Activated CD8-positive, alpha-beta memory T cell treated with anti-CD3 and anti-CD28 coated beads for 4 hours (primary cell): ENCODE measurements at regions not wholly inside any gene's neighbourhood (a gene's known extent, or its start where the extent isn't known, plus 50 kb on each side); places are given as distances from the start of the nearest gene placed in this dataset.
"Not testable (repeated sequence)": the region's sequence is repeated elsewhere in the genome, so short reads cannot be mapped to it uniquely, and the experiment has no call there.

Source experiments
- DNase-seq, 2 donors: peaks; one replicate each; pipeline ENCODE4 v3.0.0-alpha.2; 2020; ENCODE audit warnings: low read depth in 2 of 2

DNA sequence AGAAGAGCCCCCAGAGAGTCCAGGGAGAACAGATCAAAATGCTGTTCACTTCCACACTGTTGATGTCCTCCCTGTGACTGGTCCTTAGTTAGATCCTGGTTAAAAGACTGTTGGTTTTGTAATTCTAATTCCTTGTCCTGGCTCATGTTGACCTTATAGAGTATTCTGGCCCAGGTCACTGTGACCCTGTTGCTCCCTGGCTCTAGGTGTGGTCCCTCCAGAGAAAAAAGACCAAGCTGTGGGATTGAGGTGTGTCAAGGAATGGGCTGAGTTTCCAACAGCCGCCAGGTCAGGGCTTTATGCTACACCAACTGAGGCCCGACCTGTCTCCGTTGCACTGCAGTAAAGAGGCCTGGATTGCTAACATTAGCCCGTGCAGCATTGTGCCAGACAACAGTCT lies 241.0 kb upstream of the MSX2 start:
- no peak for DNase-seq

DNA sequence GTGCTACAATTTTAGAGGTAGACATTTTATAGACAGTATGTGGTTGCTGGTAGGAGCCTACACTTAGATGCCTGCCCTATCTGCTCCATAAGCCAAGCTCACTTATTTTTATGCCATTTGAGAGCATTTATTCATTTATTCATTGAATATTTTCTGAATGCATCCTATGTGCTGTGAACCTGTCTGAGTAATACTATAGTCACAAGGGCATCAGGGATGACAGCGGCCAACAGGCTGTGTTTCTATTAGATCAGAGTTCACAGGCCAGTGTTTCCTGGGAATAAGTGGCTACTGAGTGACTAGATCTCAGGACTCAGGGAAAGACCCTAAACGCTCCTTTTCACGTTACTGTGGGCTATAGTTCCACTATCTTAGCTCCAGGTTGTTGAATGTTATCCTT lies 235.2 kb upstream of the MSX2 start:
- no peak for DNase-seq

DNA sequence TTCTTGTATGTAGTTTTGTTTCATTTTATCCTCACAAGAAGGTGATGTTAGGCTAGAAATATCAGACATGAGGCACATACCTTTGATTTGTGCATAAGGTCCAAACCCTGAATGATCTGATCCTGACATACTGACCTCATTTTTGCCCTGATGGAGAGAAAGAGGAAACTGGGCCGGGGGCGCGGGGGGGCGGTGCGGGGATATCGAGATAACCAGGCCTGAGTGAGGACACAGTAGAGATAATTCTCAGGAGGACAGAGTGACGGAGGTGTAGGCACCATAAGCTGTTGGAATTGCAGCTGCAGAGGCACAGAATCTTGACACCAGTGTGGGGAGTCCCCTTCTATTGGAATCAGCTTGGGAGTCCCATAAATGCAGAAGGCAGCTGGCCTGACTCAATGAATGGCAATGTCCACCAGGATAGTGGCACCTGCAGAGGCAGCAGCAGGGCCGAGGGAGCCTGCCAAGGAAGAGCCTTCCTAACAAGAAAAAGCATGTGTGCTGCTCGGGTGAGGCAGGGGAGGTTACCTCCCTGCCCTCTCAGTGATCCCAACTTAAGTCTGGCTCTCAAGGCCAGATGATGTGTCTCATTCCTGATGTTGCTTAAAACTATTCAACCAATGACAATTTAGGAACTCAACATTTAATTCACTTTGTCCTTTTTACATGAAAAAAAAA lies 234.3 kb upstream of the MSX2 start:
- no peak for DNase-seq

DNA sequence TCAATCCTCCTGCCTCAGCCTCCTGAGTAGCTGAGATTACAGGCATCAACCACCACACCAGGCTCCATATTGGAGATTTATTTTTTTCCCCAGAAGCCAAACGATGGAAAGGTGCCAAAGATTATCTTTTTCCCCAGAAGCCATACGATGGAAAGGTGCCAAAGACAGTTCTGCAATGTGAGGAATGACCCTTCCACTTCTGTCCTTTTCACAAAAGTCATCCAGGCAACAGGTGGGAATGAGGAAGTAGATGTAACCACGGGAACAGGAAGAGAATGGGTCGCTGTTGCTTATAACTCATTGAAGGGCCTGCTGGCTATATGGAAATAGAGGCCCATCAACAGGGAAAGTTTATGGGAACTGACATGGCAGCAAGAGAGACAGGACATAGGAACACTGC lies 233.7 kb upstream of the MSX2 start:
- DNase-seq, result no peak

DNA sequence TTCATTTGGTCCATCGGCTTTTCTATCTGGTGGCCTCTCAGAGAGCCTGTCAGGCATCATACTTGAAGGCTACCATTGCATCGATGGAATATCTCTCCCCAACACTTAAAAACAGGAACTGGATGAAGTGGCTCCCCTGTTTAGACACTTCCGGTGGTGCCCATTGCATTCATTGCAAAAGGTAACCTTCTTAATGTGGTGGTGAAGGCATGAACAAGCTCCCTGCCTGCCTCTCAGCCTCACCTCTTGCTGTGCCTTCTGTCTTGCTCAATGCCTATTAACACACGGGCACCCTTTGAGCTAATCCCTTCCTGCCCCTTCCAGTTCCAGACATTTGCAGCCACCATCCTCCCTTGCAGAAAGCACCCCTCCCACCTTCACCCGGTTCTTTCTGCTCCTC lies 233.1 kb upstream of the MSX2 start:
- DNase-seq, result no peak

DNA sequence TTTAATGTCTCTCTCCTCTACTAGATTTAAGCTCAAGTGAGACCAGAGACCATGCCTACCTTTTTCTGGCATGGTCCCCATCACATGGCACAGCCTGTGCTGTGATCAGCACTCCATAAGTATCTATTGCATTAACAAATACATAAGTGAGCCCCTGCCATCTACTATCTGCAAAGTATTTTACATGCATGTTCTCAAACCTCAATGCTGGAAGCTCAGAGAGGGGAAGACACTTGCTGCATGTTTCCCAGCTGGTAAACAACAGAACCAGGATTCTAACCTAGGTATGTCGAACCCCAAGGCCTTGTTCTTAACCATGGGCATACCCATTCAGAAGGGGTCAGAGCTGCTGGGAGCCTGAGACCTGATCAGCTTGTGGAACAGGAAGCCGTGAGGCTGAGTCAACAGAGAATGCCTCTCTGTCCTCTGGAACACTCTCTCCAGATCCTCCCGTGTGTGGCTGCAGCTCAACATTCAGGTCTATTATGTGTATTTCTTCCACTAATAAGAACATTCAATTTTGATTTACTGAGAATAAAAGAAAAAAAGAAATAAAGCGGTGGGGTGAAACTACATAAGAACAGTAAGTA lies 232.5 kb upstream of the MSX2 start:
- no peak for DNase-seq

DNA sequence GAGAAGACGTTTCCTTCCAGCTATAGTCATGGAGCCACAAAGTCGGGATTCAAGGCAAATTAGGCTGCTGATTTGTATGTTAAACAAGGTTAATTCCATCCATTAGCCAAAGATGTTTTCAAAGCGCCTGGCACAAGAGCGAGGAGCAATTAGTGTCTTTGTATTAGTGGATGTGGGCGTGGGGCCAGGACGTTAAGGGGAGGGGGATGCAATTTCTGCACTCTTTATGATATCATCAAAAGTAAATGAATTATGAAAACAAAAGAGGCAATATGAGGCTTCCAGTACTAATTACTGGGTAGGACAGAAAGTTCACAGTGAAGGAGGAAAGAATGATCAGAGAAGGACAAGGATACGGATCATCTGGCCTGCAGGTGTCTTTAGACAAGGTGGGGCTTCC lies 230.9 kb upstream of the MSX2 start:
- no peak for DNase-seq

DNA sequence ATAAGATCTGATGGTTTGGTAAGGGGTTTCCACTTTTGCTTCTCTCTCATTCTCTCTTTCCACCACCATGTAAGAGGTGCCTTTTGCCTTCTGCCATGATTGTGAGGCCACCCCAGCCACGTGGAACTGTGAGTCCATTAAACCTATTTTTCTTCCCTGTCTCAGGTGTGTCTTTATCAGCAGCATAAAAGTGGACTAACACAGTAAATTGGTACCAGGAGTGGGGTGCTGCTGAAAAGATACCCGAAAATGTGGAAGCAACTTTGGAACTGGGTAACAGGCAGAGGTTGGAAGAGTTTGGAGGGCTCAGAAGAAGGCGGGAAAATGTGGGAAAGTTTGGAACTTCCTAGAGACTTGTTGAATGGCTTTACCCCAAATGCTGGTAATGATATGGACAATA lies 226.4 kb upstream of the MSX2 start:
- DNase-seq, result not testable (repeated sequence)

DNA sequence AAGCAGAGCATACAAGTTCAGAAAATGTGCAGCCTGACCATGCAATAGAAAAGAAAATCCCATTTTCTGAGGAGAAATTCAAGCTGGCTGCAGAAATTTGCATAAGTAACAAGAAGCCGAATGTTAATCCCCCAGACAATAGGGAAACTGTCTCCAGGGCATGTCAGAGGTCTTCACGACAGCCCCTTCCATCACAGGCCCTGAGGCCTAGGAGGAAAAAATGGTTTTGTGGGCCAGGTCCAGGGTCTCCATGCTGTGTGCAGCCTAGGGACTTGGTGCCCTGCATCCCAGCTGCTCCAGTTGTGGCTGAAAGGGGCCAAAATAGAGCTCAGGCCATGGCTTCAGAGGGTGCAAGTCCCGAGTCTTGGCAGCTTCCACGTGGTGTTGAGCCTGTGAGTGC lies 225.8 kb upstream of the MSX2 start:
- not testable (repeated sequence) for DNase-seq

DNA sequence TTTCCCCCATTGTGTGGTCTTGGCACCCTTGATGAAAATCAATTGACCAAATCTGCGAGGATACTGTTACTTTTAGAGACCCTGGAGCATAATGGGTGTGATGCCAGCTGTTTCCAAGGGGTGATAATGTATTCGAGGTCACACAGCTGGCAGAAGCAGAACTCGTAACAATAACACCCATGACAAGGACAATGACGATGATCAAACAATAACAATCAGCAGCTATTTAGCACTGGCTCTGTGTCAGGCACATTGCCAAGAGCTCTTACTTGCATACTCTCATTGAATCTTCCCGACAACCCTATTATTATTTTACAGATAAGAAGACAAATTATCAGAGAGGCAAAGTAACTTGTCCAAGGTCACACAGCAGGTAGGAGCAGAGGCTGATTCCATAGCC lies 223.7 kb upstream of the MSX2 start:
- no peak for DNase-seq

DNA sequence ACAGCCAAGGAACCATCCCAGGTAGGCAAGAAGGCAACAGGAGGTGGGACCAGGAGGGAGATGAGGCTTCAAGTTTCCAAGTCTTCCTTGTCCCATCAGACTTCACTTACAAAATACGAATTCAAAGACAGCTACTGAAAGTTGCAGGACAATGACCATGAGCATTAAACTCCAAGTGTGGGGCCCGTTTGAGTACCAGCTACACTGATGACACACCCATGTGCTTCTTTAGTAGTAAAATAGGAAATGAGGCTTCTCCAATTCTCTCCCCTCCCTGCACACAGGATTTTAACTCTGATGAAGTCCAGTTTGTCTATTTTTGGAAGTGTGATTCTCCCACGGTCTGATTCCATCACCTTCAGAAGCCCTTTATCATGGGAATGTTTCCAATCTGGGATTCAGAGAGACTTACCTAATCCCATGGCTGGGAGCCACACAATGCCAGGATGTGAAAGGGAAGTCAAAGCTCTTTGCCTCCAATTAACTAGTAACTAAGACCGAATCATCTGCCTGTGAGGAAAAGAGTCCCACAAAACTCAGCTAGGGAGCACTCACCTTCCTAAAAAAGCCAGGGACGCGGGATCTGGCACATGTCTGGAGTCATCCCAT lies 222.8 kb upstream of the MSX2 start:
- DNase-seq, result no peak

DNA sequence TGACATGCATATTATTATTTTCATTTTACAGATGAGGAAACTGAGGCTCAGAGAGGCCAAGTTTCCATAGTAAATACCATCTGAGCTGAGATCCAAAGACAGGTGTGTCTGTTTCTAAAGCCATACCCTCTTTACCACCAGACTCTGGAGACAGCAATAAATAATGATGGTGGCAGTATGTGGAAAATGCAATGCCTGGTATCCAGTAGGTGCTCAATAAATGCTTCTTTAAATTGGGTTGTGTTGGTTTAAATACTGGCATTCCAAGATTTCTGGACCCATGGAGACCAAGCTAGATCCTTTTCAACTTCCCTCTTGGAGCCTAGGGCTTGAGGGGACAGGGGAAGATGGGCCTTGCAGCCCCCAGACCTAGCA lies 221.3 kb upstream of the MSX2 start:
- no peak for DNase-seq

DNA sequence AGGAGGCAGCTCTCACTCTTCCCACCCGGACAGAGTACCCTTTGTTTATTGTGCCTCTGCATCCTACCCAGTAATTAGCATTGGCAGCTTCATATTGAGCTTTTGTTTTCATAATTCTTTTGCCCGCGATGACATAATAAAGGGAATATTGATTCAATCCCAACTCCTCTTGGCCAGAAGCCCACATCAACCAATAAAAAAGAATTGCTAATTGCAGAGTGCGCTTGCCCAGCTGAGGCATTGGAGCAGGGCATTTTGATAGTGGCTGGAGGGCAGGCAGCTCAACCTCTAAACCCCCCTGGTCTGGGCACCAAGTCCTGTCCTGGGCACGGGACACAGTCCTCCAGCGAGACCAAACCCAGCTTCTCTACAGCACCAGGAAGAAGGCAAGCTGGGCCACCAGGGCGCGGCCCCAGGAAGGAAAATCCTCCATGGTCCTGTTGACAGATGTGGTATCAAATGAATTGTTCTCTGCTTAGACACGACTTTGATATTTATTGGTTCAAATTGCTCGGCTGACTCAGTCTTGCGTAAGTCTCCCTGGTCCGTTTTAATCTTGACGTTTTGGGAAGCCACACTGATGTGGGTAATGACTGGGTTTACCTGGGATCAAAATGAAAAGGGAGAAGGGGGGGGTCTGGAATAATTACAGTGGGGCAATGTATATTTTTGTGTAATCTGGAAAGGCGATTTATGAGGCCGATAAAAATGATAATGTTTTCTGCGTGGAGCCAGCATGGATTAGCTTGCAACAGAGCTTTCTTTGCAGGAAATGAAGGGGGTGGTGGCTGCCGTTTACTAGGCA lies 220.7 kb upstream of the MSX2 start:
- no peak for DNase-seq

DNA sequence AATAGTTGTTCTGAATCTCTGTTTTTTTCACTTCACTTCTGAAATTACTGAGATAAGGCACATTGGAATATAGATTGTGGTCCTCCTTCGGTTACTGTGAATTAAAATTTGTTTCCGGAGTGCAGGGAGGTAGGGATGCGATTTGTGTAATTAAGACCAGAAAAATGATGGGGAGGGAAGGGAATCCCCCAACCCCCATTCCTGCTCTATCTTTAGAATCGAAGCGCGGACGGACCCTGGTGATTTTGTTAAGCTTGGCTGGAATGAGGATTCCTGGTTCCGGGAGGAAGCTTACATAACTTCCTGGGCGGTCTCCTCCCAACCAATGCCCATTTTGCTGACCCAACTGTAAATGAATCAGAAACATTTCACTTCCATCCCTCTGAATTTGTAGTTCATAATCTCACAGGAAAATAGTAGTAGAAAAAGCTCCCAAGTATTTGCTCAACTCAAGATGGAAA lies 220.1 kb upstream of the MSX2 start:
- DNase-seq, result no peak

DNA sequence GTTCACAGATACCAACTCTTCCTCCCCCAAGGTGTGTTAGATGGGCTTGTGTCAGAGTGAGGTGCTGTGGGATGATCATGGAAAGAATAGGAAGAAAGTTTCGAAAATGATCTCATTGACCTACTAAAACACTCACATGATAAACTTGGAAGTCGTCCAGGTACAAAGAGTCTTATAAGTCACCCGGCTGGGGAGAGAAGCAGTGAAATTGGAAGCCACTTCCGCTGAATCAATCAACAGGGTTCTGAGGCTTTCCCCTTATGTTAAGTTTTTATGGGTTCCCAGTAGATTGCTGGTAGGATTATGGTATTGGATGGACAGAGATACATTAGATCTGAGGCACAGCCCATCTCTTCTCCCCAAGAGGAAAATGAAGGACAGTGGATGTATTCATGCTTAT lies 218.8 kb upstream of the MSX2 start:
- DNase-seq, result no peak

DNA sequence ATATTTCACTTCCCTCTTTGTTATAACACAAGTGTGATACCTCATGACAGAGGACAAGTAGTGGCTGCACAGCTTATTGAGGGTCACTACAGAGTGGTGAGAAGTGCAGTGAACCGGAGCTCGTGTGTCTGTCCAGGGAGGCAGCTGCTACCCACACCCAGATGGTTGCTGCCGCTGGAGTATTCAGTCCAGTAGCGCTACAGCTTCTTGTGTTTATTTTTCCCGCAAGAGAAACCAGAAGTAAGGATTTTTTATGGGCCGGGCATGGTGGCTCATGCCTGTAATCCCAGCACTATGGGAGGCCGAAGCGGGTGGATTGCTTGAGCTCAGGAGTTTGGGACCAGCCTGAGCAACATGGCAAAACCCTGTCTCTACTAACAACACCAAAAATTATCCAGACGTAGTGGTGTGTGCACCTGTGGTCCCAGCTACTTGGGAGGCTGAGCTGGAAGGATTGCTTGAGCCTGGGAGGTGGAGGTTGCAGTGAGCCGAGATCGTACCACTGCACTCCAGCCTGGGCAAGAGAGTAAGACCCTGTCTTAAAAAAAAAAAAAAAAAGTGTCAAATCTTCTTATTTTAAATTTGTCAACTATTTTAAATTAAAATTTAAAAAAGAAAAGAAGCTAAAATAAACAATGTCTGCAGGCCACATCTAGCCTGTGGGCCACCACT lies 213.5 kb upstream of the MSX2 start:
- not testable (repeated sequence) for DNase-seq

DNA sequence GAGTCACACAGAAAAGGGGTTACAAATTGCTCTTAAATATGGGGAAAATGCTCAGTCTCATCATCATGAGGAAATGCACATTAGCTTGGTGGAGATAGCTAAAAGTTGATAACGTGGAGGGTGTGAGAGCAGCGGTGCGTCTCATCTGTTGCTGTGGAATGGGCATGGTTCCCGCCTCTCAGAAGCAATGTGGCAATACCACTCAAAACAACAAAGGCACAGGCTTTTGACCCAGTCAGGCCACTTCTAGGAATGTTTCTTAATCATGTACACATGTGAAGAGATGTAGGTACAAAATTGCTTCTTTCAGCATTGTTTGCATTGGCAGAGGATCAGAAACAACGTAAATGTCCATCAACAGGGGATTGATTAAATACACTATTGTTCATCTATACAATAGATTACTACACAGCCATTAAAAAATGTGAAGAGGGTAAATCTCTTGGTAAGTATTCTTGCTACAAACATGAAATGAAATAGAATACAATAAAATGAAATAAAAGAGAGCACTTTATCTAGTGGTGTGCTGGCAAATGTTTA lies 212.6 kb upstream of the MSX2 start:
- DNase-seq, result no peak

DNA sequence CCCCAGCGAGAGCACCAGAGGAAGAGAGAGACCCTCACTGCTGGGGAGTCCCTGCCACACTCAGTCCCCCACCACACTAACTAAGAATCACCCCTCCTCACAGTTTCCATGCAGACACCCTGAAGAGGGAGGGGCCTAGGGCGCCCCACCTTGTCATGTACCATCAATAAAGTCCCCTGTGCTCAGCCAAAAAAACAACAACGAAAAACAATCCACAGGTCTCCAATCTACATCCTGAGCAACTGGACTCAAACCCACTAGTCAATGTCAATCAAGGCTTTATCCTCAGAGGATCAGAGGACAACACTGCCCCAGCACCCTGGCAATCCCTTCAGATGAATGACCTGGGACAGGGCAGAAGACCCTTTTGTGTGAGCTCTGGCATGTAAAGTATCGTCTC lies 210.1 kb upstream of the MSX2 start:
- DNase-seq, result no peak

DNA sequence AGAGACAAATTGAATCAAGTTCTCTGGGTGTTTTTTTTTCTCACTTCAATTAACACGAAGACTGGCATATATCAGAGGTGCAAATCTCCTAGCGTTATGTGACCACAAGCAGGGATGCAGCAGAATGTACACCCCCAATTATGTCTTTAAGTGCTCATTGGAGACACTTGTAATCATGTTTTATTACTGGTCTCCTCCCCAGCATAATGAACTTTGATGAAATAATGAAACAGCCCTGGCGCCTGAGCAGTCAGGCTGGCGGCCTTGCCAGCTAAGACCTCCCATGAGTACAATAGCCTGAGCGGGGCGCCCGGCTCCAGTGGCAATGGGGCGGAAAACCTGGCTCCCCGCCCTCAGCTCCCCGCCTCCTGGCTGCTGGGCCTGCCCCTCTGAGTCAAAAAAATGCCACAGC lies 209.4 kb upstream of the MSX2 start:
- no peak for DNase-seq

DNA sequence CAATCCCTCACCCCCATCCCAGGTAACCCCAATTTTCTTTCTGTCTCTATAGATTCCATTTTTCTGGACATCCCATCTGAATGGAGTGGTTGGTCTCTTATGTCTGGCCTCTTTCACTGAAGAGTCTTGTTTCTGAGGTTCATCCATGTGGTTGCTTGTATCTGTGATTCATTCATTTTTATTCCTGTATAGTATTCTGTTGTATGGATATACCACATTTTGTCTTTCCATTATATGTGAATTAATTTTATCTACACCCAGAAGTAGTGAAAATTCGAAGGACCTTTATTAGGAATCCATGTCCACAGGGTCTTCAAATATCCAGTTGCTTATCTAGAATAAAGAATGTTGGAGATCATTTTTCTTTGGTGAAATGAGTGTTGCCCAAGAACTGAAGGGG lies 207.6 kb upstream of the MSX2 start:
- DNase-seq, result no peak

DNA sequence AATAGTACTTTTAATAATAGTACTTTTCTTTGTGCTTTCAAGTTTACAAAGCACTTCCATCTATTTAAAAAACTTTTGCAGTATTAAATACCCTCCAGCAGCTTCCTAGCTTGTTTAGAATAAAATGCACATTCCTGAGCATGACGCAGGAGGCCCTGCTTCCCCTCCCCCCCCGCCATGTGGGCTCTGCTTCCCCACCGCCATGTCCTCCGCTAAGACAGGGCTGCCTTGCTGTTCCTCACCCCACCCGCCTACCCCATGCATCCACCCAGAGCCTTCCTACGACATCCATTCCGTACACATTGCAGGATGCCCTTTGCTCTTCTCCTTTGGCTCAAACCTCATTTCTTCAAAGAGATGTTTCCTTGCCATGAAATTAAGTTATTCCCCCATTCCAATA lies 205.9 kb upstream of the MSX2 start:
- DNase-seq, result no peak
